Sciatic nerve (tissue), 2 donors: ENCODE measurements at regions not wholly inside any gene's neighbourhood (a gene's known extent, or its start where the extent isn't known, plus 50 kb on each side); places are given as distances from the start of the nearest gene placed in this dataset.

ENCODE experiments used
- ATAC-seq: fragments of 200-7000 bp; cut with Tn5 transposase; one replicate; pipeline ENCODE4 v1.9.1; 2020; ENCODE audit warnings: mild to moderate bottlenecking, moderate library complexity
- DNase-seq: peaks from one replicate; pipeline ENCODE4 v3.0.0-alpha.2; 2020; ENCODE audit warnings: low spot score
- intact Hi-C: fragments of 100-400 bp; cut with DNase I; formaldehyde crosslinking; loops from one replicate; pipeline ENCODE4 v1.14.2; 2022
- donor health status: DM: no; HTN: no; CAD: no.
- donor health status: DM: no; HTN: no; CAD: no.

DNA sequence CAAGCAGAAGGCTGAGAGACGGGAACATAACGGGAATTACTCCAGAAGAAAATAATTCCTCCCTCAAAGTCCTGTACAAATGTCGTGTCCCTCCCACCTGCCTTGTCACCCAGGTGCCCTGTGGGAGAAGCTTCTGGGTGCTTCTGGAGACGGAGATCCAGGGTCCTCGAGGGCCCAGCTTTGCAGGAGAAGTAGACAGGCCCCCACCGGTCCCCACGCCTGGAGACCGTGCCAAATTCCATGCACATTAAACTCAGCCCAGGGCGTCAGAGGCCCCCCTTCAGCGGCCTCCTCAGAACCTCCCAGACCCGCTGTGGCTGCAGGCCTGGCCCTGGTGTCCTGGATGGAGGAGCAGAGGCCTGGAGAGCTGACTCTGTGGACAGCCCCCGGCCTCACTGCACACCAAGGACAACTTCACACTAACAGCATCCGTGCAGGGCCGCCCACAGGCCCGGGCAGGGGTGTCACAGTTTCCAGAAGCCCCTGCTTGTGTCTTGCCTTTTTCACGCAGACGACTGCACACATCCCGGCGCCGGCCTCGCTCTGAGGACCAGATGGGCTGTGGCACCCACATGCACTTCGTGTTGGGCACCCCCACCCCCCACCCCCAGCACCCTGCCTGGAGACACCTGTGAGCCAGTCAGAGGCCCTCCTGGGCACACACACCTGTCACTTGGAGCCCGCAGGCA is 734.3 kb downstream of the BRD1 start:
- ATAC-seq (no peak), DNase-seq (no peak)
- intact Hi-C loops: no loop called here

DNA sequence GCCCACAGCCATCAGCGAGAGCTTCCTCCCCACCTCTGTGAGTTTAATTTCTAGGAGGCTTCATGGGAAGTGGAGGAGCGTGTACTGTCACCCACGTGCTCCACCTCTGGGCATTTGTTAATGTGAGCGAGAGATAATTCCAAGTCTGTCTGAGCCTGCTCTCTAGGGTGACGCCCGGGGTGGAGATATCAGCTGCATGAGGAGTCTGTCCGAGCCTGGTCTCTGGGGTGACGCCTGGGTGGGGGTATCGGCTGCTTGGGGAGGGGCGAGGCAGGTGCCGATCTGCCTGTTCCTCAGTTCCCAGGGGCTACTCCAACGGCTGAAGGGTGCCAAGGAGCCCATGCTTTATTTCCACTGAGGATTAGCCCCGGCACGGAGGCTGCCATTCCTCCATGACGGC is 735.0 kb downstream of the BRD1 start:
- intact Hi-C loops: no loop called here
- ATAC-seq (no peak), DNase-seq (no peak)

DNA sequence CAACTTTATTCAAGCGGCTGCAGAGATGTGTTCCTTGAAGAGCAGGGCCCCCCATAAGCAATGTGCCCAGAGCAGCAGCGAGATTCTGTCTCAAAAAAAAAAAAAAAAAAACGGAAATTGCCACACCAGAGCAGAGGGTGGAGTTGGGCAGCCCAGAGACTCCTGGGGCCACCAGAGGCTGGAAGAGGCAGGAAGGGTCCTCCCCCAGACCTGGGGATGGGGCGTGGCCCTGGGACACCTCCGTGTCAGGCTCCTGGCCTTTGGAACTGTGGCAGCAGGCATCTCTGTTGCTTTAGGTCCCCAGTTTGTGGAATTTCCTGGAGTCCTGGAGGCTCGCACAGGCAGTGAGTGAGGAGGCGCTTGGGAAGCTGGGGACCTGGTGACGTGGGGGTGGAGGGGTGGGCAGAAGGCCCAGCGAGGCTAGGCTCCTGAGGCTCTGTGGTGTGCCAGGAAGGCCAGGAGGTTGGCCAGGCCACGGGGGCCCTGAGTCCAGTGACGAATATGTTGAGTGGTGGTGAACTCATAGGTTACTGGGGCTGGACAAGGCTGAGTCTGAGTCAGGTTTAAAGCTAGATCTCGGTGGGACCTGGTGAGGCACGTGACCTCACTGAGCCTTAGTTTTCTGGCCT is 735.6 kb downstream of the BRD1 start:
- no peak for ATAC-seq
- intact Hi-C loops: no loop called here
- DNase-seq: no peak

- ATAC-seq (no peak), DNase-seq (no peak)
- intact Hi-C loops: no loop called here
Observed at GRCh38 chr22:49091451-49091850, 736.2 kb downstream of the BRD1 start.

DNA sequence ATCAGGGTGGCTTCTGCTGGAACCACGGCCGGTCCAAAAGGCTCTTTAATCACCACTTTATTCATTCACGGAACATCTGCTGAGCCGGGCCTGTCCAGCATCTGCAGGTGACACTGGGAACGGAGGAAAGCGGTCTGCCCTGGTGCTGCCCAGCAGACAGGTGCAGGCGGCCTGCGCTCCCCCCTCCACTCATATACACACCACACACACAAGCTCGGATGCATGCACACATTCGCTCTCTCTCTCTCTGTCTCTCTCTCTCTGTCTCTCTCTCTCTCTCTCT is 736.9 kb downstream of the BRD1 start:
- DNase-seq (no peak), ATAC-seq (no peak)
- intact Hi-C loops: no loop called here

- intact Hi-C loops: no loop called here
- DNase-seq: no peak
Observed at GRCh38 chr22:49090061-49090852, 737.4 kb downstream of the BRD1 start.

GRCh38 chr22:49088801-49089791 is 738.6 kb downstream of the BRD1 start:
- intact Hi-C loops: no loop called here
- DNase-seq: no peak
- ATAC-seq: no peak

More at GRCh38 chr22:49090061-49090852, 737.4 kb downstream of the BRD1 start:
- no peak for ATAC-seq

GRCh38 chr22:49087716-49088601 is 739.7 kb downstream of the BRD1 start:
- ATAC-seq (no peak), DNase-seq (no peak)
- intact Hi-C loops: no loop called here

DNA sequence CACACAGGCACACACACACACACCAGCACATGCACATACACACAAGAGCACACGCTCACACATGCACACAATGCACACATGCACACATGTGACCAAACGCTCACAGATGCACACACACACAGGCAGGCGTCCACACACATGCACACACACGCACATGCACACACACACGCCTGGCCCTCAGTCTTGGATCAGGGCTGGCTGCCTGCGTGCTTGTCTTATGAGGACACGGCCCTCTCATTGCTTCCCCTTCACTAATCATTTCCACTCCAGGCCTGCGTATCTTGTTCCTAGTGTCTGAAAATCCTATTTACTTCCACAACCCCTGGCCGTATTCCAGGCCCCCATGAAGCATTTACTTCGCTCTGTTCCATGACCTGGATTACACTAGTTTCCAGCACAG is 740.5 kb downstream of the BRD1 start:
- intact Hi-C loops: no loop called here
- ATAC-seq (no peak), DNase-seq (no peak)

GRCh38 chr22:49086606-49087157 is 741.0 kb downstream of the BRD1 start:
- intact Hi-C loops: no loop called here
- DNase-seq (no peak), ATAC-seq (no peak)

DNA sequence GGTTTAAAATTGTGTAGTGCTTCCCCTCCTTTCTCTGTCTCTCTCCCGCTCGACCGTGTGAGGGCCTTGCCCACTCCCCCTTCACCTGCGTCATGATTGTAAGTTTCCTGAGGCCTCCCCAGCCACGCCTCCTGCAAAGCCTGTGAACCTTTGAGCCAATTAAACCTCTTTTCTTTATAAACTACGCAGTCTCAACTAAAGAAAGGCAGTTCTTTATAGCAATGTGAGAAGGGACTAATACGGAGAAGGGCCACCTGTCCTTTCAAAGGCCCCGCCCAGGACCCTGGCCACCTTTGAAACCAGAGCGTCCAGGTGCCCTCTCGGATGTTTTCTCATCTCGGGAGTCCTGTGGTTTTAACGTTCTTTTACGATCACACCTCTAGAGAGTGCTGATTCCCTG is 741.5 kb downstream of the BRD1 start:
- ATAC-seq (no peak), DNase-seq (no peak)
- intact Hi-C loops: no loop called here

GRCh38 chr22:49084206-49084605 is 743.5 kb downstream of the BRD1 start:
- ATAC-seq (no peak), DNase-seq (no peak)
- intact Hi-C loops: no loop called here

- DNase-seq (no peak), ATAC-seq (no peak)
- intact Hi-C loops: no loop called here
Observed at GRCh38 chr22:49083607-49084006, 744.1 kb downstream of the BRD1 start.

DNA sequence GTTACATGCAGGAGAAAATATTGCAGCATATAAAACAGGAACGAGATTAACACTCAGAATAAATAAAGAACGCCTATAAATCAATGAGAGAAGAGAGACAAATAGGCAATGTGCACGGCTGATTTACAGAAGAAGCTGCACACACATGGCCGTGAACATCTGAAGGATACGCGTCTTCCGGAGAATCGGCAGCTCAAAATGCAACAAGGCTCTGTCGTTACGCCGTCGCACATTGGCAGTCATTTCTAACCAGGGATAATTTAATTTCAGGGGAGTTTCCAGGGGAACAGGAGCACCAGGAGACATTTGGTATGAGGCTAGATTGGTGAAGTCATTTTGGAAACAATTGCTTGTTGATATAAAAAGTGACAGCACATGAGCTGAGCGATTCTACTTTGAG is 745.2 kb downstream of the BRD1 start:
- ATAC-seq (no peak), DNase-seq (no peak)
- intact Hi-C loops: no loop called here

- ATAC-seq (no peak), DNase-seq (no peak)
- intact Hi-C loops: no loop called here
Observed at GRCh38 chr22:49081926-49082325, 745.7 kb downstream of the BRD1 start.

GRCh38 chr22:49081261-49081666 is 746.4 kb downstream of the BRD1 start:
- intact Hi-C loops: no loop called here
- ATAC-seq (no peak), DNase-seq (no peak)

DNA sequence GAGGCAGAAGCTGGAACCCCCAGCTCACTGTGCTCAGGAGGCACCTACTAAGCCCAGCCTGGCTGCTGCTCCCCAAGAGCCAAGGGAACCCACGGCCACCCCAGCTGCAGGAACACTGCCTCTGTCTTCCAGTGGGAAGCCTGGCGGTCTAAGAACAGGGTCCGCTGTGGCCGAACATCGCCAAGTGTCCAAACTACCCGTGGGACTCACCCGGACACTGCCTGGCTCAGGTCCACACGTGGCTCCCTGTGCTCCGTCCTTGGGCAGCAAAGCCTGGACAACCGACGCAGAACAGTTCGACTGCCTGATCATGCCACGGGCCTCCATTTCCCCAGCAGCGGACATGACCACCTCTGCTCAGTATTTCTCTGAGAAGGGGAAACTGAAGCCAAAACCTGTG is 747.0 kb downstream of the BRD1 start:
- intact Hi-C loops: no loop called here
- no peak for ATAC-seq

More for the DNA sequence above, 747.0 kb downstream of the BRD1 start:
- DNase-seq: no peak
